ENCODE measurements at regions not wholly inside any gene's neighbourhood (a gene's known extent, or its start where the extent isn't known, plus 50 kb on each side); places are given as distances from the start of the nearest gene placed in this dataset.

DNA sequence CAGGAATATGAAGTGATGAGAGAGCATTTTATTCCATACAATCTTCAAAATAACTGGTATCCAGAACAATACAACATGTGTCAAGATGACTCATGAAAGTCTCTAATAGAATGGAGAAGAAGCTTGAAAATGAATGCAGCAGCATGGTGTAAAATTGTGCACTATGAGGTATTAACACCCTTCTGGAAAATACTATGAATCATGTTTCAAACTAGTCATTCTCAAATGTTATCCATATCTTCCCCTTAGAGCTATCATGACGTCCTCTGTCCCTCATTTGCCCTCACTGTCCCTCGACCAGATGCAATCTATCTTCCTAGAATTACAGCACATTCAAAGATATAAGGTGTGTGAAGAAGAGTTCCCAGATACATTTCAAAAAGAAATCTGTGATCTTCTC is 198.2 kb downstream of the NECTIN3 start:
- H3K27ac ChIP-seq (ENCODE audit: low read depth, low read length): no peak overlapping the region
- H3K4me2 ChIP-seq (ENCODE audit: insufficient read depth in 1 of 2, low read depth in 2 of 2, low read length in 2 of 2): no peak overlapping the region
- 80% methylated on average over 2 of the region's 2 CpGs; no CpG with 5 or more reads in 1 of the 2 experiments for WGBS, 2 experiments (ENCODE audit: extremely low coverage in 1 of 2, insufficient coverage in 1 of 2, insufficient read length in 1 of 2, insufficient replicate concordance in 2 of 2, low coverage in 1 of 2, low lambda C conversion rate in 2 of 2, missing lambda C conversion rate in 1 of 2)
- H4K20me1 ChIP-seq (replicated peaks in 1 of 2; ENCODE audit: control insufficient read depth in 1 of 2, insufficient read depth in 2 of 2, low read length in 2 of 2): no peaks in the 10 kb centered on the region
- FAIRE-seq (no peak), DNase-seq (ENCODE audit: low read depth in 1 of 2, low spot score in 2 of 2) (no peak)
- H3K4me3 ChIP-seq (ENCODE audit: extremely low read depth in 1 of 4, insufficient read depth in 2 of 4, low read depth in 3 of 4, low read length in 4 of 4): no peak overlapping the region
- H3K79me2 ChIP-seq (ENCODE audit: control insufficient read depth in 1 of 2, insufficient read depth in 2 of 2, low read length in 2 of 2): no peaks in the 10 kb centered on the region
- ChIA-PET POLR2A (ENCODE audit: partially characterized antibody) (no interaction called here), CTCF (ENCODE audit: partially characterized antibody) (interaction anchor here (0.6 to 1.5 kb wide), 2 partner anchors 188 to 205 kb away, joined by 3 read pairs; no protein-coding TSS in a partner anchor)
- no peak overlapping the region for H4K5ac ChIP-seq (ENCODE audit: insufficient read length, low read depth, low read length)
- H3K18ac ChIP-seq (ENCODE audit: extremely low read depth, low read length): no peak overlapping the region
- H2BK12ac ChIP-seq (ENCODE audit: low read depth, low read length): no peak overlapping the region
- no peaks in the 10 kb centered on the region for H3K27me3 ChIP-seq (replicated peaks in 1 of 4; ENCODE audit: control insufficient read depth in 3 of 4, extremely low read depth in 1 of 4, insufficient read depth in 3 of 4, low read length in 3 of 4)
- no peak overlapping the region for H4K8ac ChIP-seq (ENCODE audit: extremely low read depth, insufficient read depth, low read length)
- H3K36me3 ChIP-seq (ENCODE audit: control insufficient read depth in 2 of 4, insufficient read depth in 4 of 4, low read length in 3 of 4): no peaks in the 10 kb centered on the region
- H3K9ac ChIP-seq (replicated peaks in 1 of 4; ENCODE audit: extremely low read depth in 1 of 4, low read depth in 3 of 4, low read length in 3 of 4): no peak overlapping the region
- H2AK5ac ChIP-seq (ENCODE audit: low read depth, low read length): no peak overlapping the region
- H2BK15ac ChIP-seq (ENCODE audit: low read length): no peak overlapping the region
- H4K91ac ChIP-seq (replicated peaks; ENCODE audit: insufficient read length, low read length): no peak overlapping the region
- no peak for TF ChIP-seq CHD1 (IDR thresholded peaks at IDR 0.05; ENCODE audit: low read depth, low read length)
- TF ChIP-seq, protein P1, sequence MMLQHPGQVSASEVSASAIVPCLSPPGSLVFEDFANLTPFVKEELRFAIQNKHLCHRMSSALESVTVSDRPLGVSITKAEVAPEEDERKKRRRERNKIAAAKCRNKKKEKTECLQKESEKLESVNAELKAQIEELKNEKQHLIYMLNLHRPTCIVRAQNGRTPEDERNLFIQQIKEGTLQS (IDR thresholded peaks at IDR 0.05; ENCODE audit: insufficient read depth, low read depth, low read length): no peak
- TF ChIP-seq BRCA1 (IDR thresholded peaks at IDR 0.05; ENCODE audit: low read depth, low read length): no peak
- no peak for TF ChIP-seq MAFK (IDR thresholded peaks at IDR 0.05; ENCODE audit: low read depth, low read length)
- no peak for TF ChIP-seq CTBP2 (IDR thresholded peaks at IDR 0.05; ENCODE audit: borderline replicate concordance, insufficient read depth, insufficient read length, low read length)
- no peak for TF ChIP-seq TBP (IDR thresholded peaks at IDR 0.05; ENCODE audit: low read depth, low read length)
- no peak for TF ChIP-seq EGR1 (IDR thresholded peaks at IDR 0.05; ENCODE audit: borderline replicate concordance, low read depth, low read length)
- no peak overlapping the region for H2BK120ac ChIP-seq (replicated peaks; ENCODE audit: low read depth, low read length)
- no peaks in the 10 kb centered on the region for H3K9me3 ChIP-seq (ENCODE audit: insufficient read depth in 2 of 2, low read depth in 1 of 2, low read length in 1 of 2)
- H3K4ac ChIP-seq (replicated peaks; ENCODE audit: insufficient read length, low read depth, low read length): no peak overlapping the region
- H3K23ac ChIP-seq (ENCODE audit: insufficient read length): no peak overlapping the region
- no peaks in the 10 kb centered on the region for H3K79me1 ChIP-seq (ENCODE audit: low read depth, low read length)
- H3K14ac ChIP-seq (ENCODE audit: insufficient read length): no peak overlapping the region
- no peak overlapping the region for H2BK20ac ChIP-seq (ENCODE audit: low read length)
- H2AFZ ChIP-seq (ENCODE audit: low read length): no peak overlapping the region
- no peaks in the 10 kb centered on the region for H3K23me2 ChIP-seq (ENCODE audit: low read depth, low read length)
- no peak overlapping the region for H3K56ac ChIP-seq (replicated peaks; ENCODE audit: insufficient read length, low read depth, low read length)
- H2BK5ac ChIP-seq (ENCODE audit: low read depth, low read length): no peak overlapping the region
- H3K4me1 ChIP-seq (replicated peaks in 1 of 4; ENCODE audit: control insufficient read depth in 3 of 4, insufficient read depth in 4 of 4, low read length in 3 of 4): no peaks in the 10 kb centered on the region

All from H1 (cell line).